Neuronal stem cell (in vitro differentiated cells): ENCODE measurements at regions not wholly inside any gene's neighbourhood (a gene's known extent, or its start where the extent isn't known, plus 50 kb on each side); places are given as distances from the start of the nearest gene placed in this dataset.

Experiments used
- DNase-seq: peaks from one replicate; pipeline ENCODE4 v3.0.0-alpha.2; 2013; ENCODE audit warnings: low spot score
- H2AFZ ChIP-seq: one replicate; pipeline ENCODE4 v1.6.1; 2013; ENCODE audit warnings: mild to moderate bottlenecking, low read length, inconsistent platforms
- H2AK5ac ChIP-seq: 2 replicates; pipeline ENCODE4 v1.6.1; 2013; ENCODE audit warnings: low read depth, mild to moderate bottlenecking, inconsistent platforms, low read length, moderate library complexity, mixed read lengths
- H2BK120ac ChIP-seq: 2 replicates; pipeline ENCODE4 v1.6.1; 2013; ENCODE audit warnings: low read depth, mild to moderate bottlenecking, inconsistent platforms, low read length, moderate library complexity, mixed read lengths
- H2BK12ac ChIP-seq: one replicate; pipeline ENCODE4 v1.6.1; 2013; ENCODE audit warnings: low read length, inconsistent platforms
- H2BK15ac ChIP-seq: 2 replicates; pipeline ENCODE4 v1.6.1; 2013; ENCODE audit warnings: mild to moderate bottlenecking, low read length, inconsistent platforms, mixed read lengths
- H2BK5ac ChIP-seq: one replicate; pipeline ENCODE4 v1.6.1; 2013; ENCODE audit warnings: inconsistent platforms, mild to moderate bottlenecking, low read length, moderate library complexity
- H3K14ac ChIP-seq: one replicate; pipeline ENCODE4 v1.6.1; 2013; ENCODE audit warnings: low read length, inconsistent platforms
- H3K18ac ChIP-seq: 2 replicates; pipeline ENCODE4 v1.6.1; 2013; ENCODE audit warnings: low read length, inconsistent platforms
- H3K23ac ChIP-seq: 2 replicates; pipeline ENCODE4 v1.6.1; 2013; ENCODE audit warnings: low read depth, mild to moderate bottlenecking, mixed read lengths, low read length, inconsistent platforms; ENCODE audit not compliant: poor library complexity
- H3K27ac ChIP-seq: replicated peaks from 3 replicates; pipeline ENCODE4 v1.5.1; 2013; ENCODE audit warnings: low read length, inconsistent platforms
- H3K27me3 ChIP-seq, 3 experiments: 2 replicates each; pipeline ENCODE4 v1.6.1; 2013; ENCODE audit warnings: low read length in 3 of 3, mild to moderate bottlenecking in 2 of 3, inconsistent platforms in 1 of 3, low read depth in 1 of 3, mixed read lengths in 1 of 3, moderate library complexity in 1 of 3; ENCODE audit not compliant: control insufficient read depth in 3 of 3, insufficient read depth in 3 of 3
- H3K36me3 ChIP-seq, 2 donors: replicated peaks in 1 of 2; 2 replicates each; pipeline ENCODE4 v1.6.1; 2013; ENCODE audit warnings: low read length in 2 of 2; ENCODE audit not compliant: control insufficient read depth in 2 of 2, insufficient read depth in 2 of 2
- H3K4ac ChIP-seq: 2 replicates; pipeline ENCODE4 v1.6.1; 2013; ENCODE audit warnings: inconsistent platforms, mild to moderate bottlenecking, low read length, moderate library complexity
- H3K4me1 ChIP-seq, 2 donors: 1 replicate in 1 of 2; 2 replicates in 1 of 2; pipeline ENCODE4 v1.6.1; 2013; ENCODE audit warnings: low read length in 2 of 2, low read depth in 1 of 2; ENCODE audit not compliant: control insufficient read depth in 2 of 2, insufficient read depth in 1 of 2
- H3K4me2 ChIP-seq: one replicate; pipeline ENCODE4 v1.6.1; 2013; ENCODE audit warnings: mild to moderate bottlenecking, low read length, inconsistent platforms; ENCODE audit not compliant: insufficient read depth, poor library complexity, severe bottlenecking
- H3K4me3 ChIP-seq, 2 donors: 2 replicates each; pipeline ENCODE4 v1.5.1; 2013; ENCODE audit warnings: low read length in 2 of 2, mild to moderate bottlenecking in 2 of 2, inconsistent platforms in 1 of 2, moderate library complexity in 1 of 2
- H3K79me1 ChIP-seq: one replicate; pipeline ENCODE4 v1.6.1; 2013; ENCODE audit warnings: low read depth, mild to moderate bottlenecking, inconsistent platforms, low read length, moderate library complexity
- H3K9ac ChIP-seq: one replicate; pipeline ENCODE4 v1.6.1; 2013; ENCODE audit warnings: mild to moderate bottlenecking, low read depth, low read length, inconsistent platforms; ENCODE audit not compliant: poor library complexity
- H3K9me3 ChIP-seq, 2 donors: replicated peaks in 1 of 2; 2 replicates each; pipeline versions ENCODE3 to v1.6.1; 2013; ENCODE audit warnings: low read length in 2 of 2, mild to moderate bottlenecking in 2 of 2, inconsistent platforms in 1 of 2, low read depth in 1 of 2, mixed read lengths in 1 of 2, moderate library complexity in 1 of 2; ENCODE audit not compliant: control insufficient read depth in 2 of 2, insufficient read depth in 1 of 2
- H4K8ac ChIP-seq: one replicate; pipeline ENCODE4 v1.6.1; 2013; ENCODE audit warnings: low read depth, mild to moderate bottlenecking, inconsistent platforms, low read length, moderate library complexity
- H4K91ac ChIP-seq: one replicate; pipeline ENCODE4 v1.6.1; 2013; ENCODE audit warnings: low read length, low read depth, mild to moderate bottlenecking, inconsistent platforms; ENCODE audit not compliant: poor library complexity
- WGBS, 2 donors: extraction: QIAGEN DNeasy Blood & Tissue Kit; methylation state at CpG; one replicate each; pipeline ENCODE4 v1.1.7; 2013; ENCODE audit warnings: missing lambda C conversion rate in 2 of 2, mixed read lengths in 1 of 2; ENCODE audit not compliant: insufficient read length in 2 of 2, insufficient replicate concordance in 1 of 2; ENCODE audit errors: extremely low coverage in 2 of 2; 5-methylcytosine and 5-hydroxymethylcytosine counted together

- Histone ChIP-seq H3K9me3 (no peaks in the 10 kb centered on the region), H3K4me1 (peaks cover 0 to 11% of the 10 kb centered on the region in 2 donors), H3K18ac (peak overlapping the region; percentile 67), H3K27ac (no peak overlapping the region), H3K23ac (no peak overlapping the region), H2BK15ac (peak overlapping the region; percentile 60), H4K91ac (no peak overlapping the region), H2BK120ac (peak overlapping the region; percentile 57), H3K79me1 (no peaks in the 10 kb centered on the region), H3K36me3 (no peaks in the 10 kb centered on the region), H3K27me3 (peaks cover 0 to 5% (median 0%) of the 10 kb centered on the region in 3 experiments), H2BK12ac (no peak overlapping the region), H3K14ac (no peak overlapping the region), H4K8ac (no peak overlapping the region), H2BK5ac (no peak overlapping the region), H3K4ac (no peak overlapping the region), H3K4me2 (no peak overlapping the region), H2AFZ (no peak overlapping the region), H3K9ac (no peak overlapping the region), H3K4me3 (no peak overlapping the region), H2AK5ac (peak overlapping the region; percentile 31)
- no peak for DNase-seq
- no CpG with 5 or more reads among the region's 13 CpGs for WGBS, 2 donors
These were observed 256.7 kb downstream of the PARN start for GRCh38 chr16:14373406-14373805.

- Histone ChIP-seq H3K9me3 (no peaks in the 10 kb centered on the region), H2BK5ac (no peak overlapping the region), H3K18ac (peak overlapping the region; percentile 88), H3K79me1 (no peaks in the 10 kb centered on the region), H3K4me3 (no peak overlapping the region), H3K27me3 (peaks cover 0 to 5% (median 0%) of the 10 kb centered on the region in 3 experiments), H2AFZ (peak overlapping the region; percentile 63), H3K27ac (no peak overlapping the region), H3K23ac (peak overlapping the region; percentile 51), H3K4me1 (peaks cover 0 to 11% of the 10 kb centered on the region in 2 donors), H4K8ac (no peak overlapping the region), H2AK5ac (no peak overlapping the region), H2BK15ac (no peak overlapping the region), H3K9ac (no peak overlapping the region), H3K36me3 (no peaks in the 10 kb centered on the region), H2BK12ac (no peak overlapping the region), H3K4me2 (no peak overlapping the region), H2BK120ac (no peak overlapping the region), H3K4ac (peak overlapping the region; percentile 57), H4K91ac (no peak overlapping the region), H3K14ac (peak overlapping the region; percentile 67)
- no peak for DNase-seq
- WGBS, 2 donors = no CpG with 5 or more reads among the region's 10 CpGs
These were observed 257.6 kb downstream of the PARN start for GRCh38 chr16:14372471-14372870.

- peaks cover 0 to 5% (median 0%) of the 10 kb centered on the region in 3 experiments for H3K27me3 ChIP-seq
- no peak overlapping the region for H4K8ac ChIP-seq
- DNase-seq = peak; percentile 35
- H4K91ac ChIP-seq = no peak overlapping the region
- no peaks in the 10 kb centered on the region for H3K36me3 ChIP-seq
- no peak overlapping the region for H3K14ac ChIP-seq
- no peak overlapping the region for H3K9ac ChIP-seq
- H2AFZ ChIP-seq = peak overlapping the region; percentile 63
- no peak overlapping the region for H2BK12ac ChIP-seq
- H3K4me2 ChIP-seq = no peak overlapping the region
- no peak overlapping the region for H2BK15ac ChIP-seq
- no CpG with 5 or more reads among the region's 7 CpGs for WGBS, 2 donors
- no peak overlapping the region for H2BK5ac ChIP-seq
- H3K4me1 ChIP-seq = peaks cover 0 to 11% of the 10 kb centered on the region in 2 donors
- no peaks in the 10 kb centered on the region for H3K79me1 ChIP-seq
- no peak overlapping the region for H3K23ac ChIP-seq
- no peak overlapping the region for H3K4ac ChIP-seq
- no peak overlapping the region for H3K27ac ChIP-seq
- H3K4me3 ChIP-seq = no peak overlapping the region
- no peak overlapping the region for H3K18ac ChIP-seq
- H3K9me3 ChIP-seq = no peaks in the 10 kb centered on the region
- no peak overlapping the region for H2BK120ac ChIP-seq
- H2AK5ac ChIP-seq = no peak overlapping the region
These were observed 258.2 kb downstream of the PARN start for GRCh38 chr16:14371778-14372431.

GRCh38 chr16:14370736-14371234 is 259.3 kb downstream of the PARN start:
- H3K9ac ChIP-seq = no peak overlapping the region

More at GRCh38 chr16:14370736-14371234, 259.3 kb downstream of the PARN start:
- H3K4ac ChIP-seq = no peak overlapping the region
- H2BK5ac ChIP-seq = peak overlapping the region; percentile 53
- H4K91ac ChIP-seq = no peak overlapping the region
- H3K27ac ChIP-seq = no peak overlapping the region
- H4K8ac ChIP-seq = no peak overlapping the region
- H3K23ac ChIP-seq = no peak overlapping the region
- no peak for DNase-seq
- H3K18ac ChIP-seq = no peak overlapping the region
- WGBS, 2 donors = no CpG with 5 or more reads among the region's 7 CpGs
- H3K27me3 ChIP-seq = peaks cover 0 to 5% (median 0%) of the 10 kb centered on the region in 3 experiments
- no peak overlapping the region for H2BK12ac ChIP-seq
- H2AFZ ChIP-seq = no peak overlapping the region
- no peaks in the 10 kb centered on the region for H3K9me3 ChIP-seq
- no peak overlapping the region for H3K4me3 ChIP-seq
- H3K4me2 ChIP-seq = no peak overlapping the region
- no peak overlapping the region for H3K14ac ChIP-seq
- H2BK15ac ChIP-seq = no peak overlapping the region
- no peaks in the 10 kb centered on the region for H3K36me3 ChIP-seq
- H2BK120ac ChIP-seq = no peak overlapping the region
- no peaks in the 10 kb centered on the region for H3K79me1 ChIP-seq
- peaks cover 0 to 11% of the 10 kb centered on the region in 2 donors for H3K4me1 ChIP-seq
- peak overlapping the region; percentile 3 for H2AK5ac ChIP-seq
